ENCODE measurements at regions not wholly inside any gene's neighbourhood (a gene's known extent, or its start where the extent isn't known, plus 50 kb on each side); places are given as distances from the start of the nearest gene placed in this dataset.

- TF ChIP-seq CTCF (IDR thresholded peaks at IDR 0.05; ENCODE audit: low read depth, low read length) (no peak), POLR2A (IDR thresholded peaks at IDR 0.05; ENCODE audit: extremely low read depth, insufficient read length) (no peak), MYC (IDR thresholded peaks at IDR 0.05; ENCODE audit: low read depth, low read length) (no peak)
- TF ChIP-seq, protein P1, sequence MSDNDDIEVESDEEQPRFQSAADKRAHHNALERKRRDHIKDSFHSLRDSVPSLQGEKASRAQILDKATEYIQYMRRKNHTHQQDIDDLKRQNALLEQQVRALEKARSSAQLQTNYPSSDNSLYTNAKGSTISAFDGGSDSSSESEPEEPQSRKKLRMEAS (IDR thresholded peaks at IDR 0.05; ENCODE audit: low read depth, low read length) = no peak
These were observed 460.6 kb downstream of the NAF1 start for GRCh38 chr4:162706051-162706450.

All from NB4 (cell line).